ENCODE measurements at regions not wholly inside any gene's neighbourhood (a gene's known extent, or its start where the extent isn't known, plus 50 kb on each side); places are given as distances from the start of the nearest gene placed in this dataset.
A peak's percentile ranks its signal among the peaks of the same experiment; 100 is the strongest.

- CTCF ChIA-PET, result no interaction called here
- Histone ChIP-seq H3K9me2 (replicated peaks; ENCODE audit: low read length) (no peaks in the 10 kb centered on the region), H3K79me2 (ENCODE audit: low read length) (no peaks in the 10 kb centered on the region), H3K36me3 (ENCODE audit: low read depth, low read length) (no peaks in the 10 kb centered on the region), H3K4me1 (ENCODE audit: insufficient read depth, low read length) (peaks cover 24% of the 10 kb centered on the region), H3K9me3 (ENCODE audit: low read length) (no peaks in the 10 kb centered on the region), H3K4me3 (ENCODE audit: low read length) (no peak overlapping the region), H3K27ac (ENCODE audit: low read length) (no peak overlapping the region), H3K4me2 (ENCODE audit: low read length) (no peak overlapping the region), H3K27me3 (ENCODE audit: low read length) (no peaks in the 10 kb centered on the region), H3K9ac (ENCODE audit: low read length) (no peak overlapping the region), H4K20me1 (ENCODE audit: low read length) (no peaks in the 10 kb centered on the region), H2AFZ (ENCODE audit: low read length) (no peak overlapping the region), H3F3A (ENCODE audit: low read length, unreplicated experiment) (no peaks in the 10 kb centered on the region)
- ATAC-seq (no peak), DNase-seq (no peak)
- no TSS peak for BruUV-seq (replicated peaks)
- intact Hi-C loops (cut with micrococcal nuclease), result no loop called here
- POLR2A ChIA-PET (ENCODE audit: unreplicated experiment), result no interaction called here
- TF ChIP-seq EZH2 (IDR thresholded peaks at IDR 0.05; ENCODE audit: low read length, unreplicated experiment) (no peak), CTCF (conservative IDR thresholded peaks at IDR 0.05; ENCODE audit: low read depth, low read length) (no peak), EZH2phosphoT487 (IDR thresholded peaks at IDR 0.05; ENCODE audit: borderline replicate concordance, low read length) (no peak)
Observed at GRCh38 chr13:73681015-73681414, 453.2 kb downstream of the KLF12 start.

GRCh38 chr13:73677048-73677601 is 457.1 kb downstream of the KLF12 start:
- Histone ChIP-seq H3K4me2 (ENCODE audit: low read length) (peak overlapping the region; percentile 52), H2AFZ (ENCODE audit: low read length) (no peak overlapping the region), H3F3A (ENCODE audit: low read length, unreplicated experiment) (no peaks in the 10 kb centered on the region), H3K27me3 (ENCODE audit: low read length) (no peaks in the 10 kb centered on the region), H3K27ac (ENCODE audit: low read length) (peak overlapping the region; percentile 100), H3K4me3 (ENCODE audit: low read length) (no peak overlapping the region), H3K9me2 (replicated peaks; ENCODE audit: low read length) (no peaks in the 10 kb centered on the region), H3K36me3 (ENCODE audit: low read depth, low read length) (no peaks in the 10 kb centered on the region), H3K79me2 (ENCODE audit: low read length) (no peaks in the 10 kb centered on the region), H3K9me3 (ENCODE audit: low read length) (no peaks in the 10 kb centered on the region), H3K9ac (ENCODE audit: low read length) (peak overlapping the region; percentile 84), H4K20me1 (ENCODE audit: low read length) (no peaks in the 10 kb centered on the region), H3K4me1 (ENCODE audit: insufficient read depth, low read length) (peaks cover 51% of the 10 kb centered on the region)
- ATAC-seq, result peak; percentile 45
- intact Hi-C loops (cut with micrococcal nuclease), result loop anchor here (1.0 to 2.0 kb wide), 2 partner anchors 226 to 248 kb away; no protein-coding TSS in a partner anchor
- no peak for TF ChIP-seq CTCF (conservative IDR thresholded peaks at IDR 0.05; ENCODE audit: low read depth, low read length)
- no peak for TF ChIP-seq EZH2phosphoT487 (IDR thresholded peaks at IDR 0.05; ENCODE audit: borderline replicate concordance, low read length)
- TF ChIP-seq EZH2 (IDR thresholded peaks at IDR 0.05; ENCODE audit: low read length, unreplicated experiment), result no peak
- no TSS peak for BruUV-seq (replicated peaks)
- CTCF ChIA-PET, result no interaction called here
- DNase-seq, result peak; percentile 71
- POLR2A ChIA-PET (ENCODE audit: unreplicated experiment), result no interaction called here

- peak overlapping the region; percentile 84 for H3K9ac ChIP-seq (ENCODE audit: low read length)
- H3K4me2 ChIP-seq (ENCODE audit: low read length), result peak overlapping the region; percentile 43
- no peaks in the 10 kb centered on the region for H3K36me3 ChIP-seq (ENCODE audit: low read depth, low read length)
- no peak overlapping the region for H2AFZ ChIP-seq (ENCODE audit: low read length)
- H4K20me1 ChIP-seq (ENCODE audit: low read length), result no peaks in the 10 kb centered on the region
- DNase-seq (no peak), ATAC-seq (no peak; the same call in 1 of the 2 replicates)
- no peaks in the 10 kb centered on the region for H3K27me3 ChIP-seq (ENCODE audit: low read length)
- POLR2A ChIA-PET (ENCODE audit: unreplicated experiment), result no interaction called here
- no peaks in the 10 kb centered on the region for H3K9me3 ChIP-seq (ENCODE audit: low read length)
- H3K4me3 ChIP-seq (ENCODE audit: low read length), result no peak overlapping the region
- CTCF ChIA-PET, result no interaction called here
- intact Hi-C loops (cut with micrococcal nuclease), result loop anchor here (1.0 to 2.0 kb wide), 2 partner anchors 225 to 248 kb away; no protein-coding TSS in a partner anchor
- BruUV-seq (replicated peaks), result TSS peak; percentile 32
- TF ChIP-seq EZH2phosphoT487 (IDR thresholded peaks at IDR 0.05; ENCODE audit: borderline replicate concordance, low read length) (no peak), CTCF (conservative IDR thresholded peaks at IDR 0.05; ENCODE audit: low read depth, low read length) (no peak), EZH2 (IDR thresholded peaks at IDR 0.05; ENCODE audit: low read length, unreplicated experiment) (no peak)
- H3K79me2 ChIP-seq (ENCODE audit: low read length), result no peaks in the 10 kb centered on the region
- no peaks in the 10 kb centered on the region for H3K9me2 ChIP-seq (replicated peaks; ENCODE audit: low read length)
- H3F3A ChIP-seq (ENCODE audit: low read length, unreplicated experiment), result no peaks in the 10 kb centered on the region
- H3K27ac ChIP-seq (ENCODE audit: low read length), result peak overlapping the region; percentile 100
- H3K4me1 ChIP-seq (ENCODE audit: insufficient read depth, low read length), result peaks cover 57% of the 10 kb centered on the region
Observed at GRCh38 chr13:73676550-73677047, 457.6 kb downstream of the KLF12 start.

Measured in PC-3 (cell line).